Chondrocyte (in vitro differentiated cells): ENCODE measurements at regions not wholly inside any gene's neighbourhood (a gene's known extent, or its start where the extent isn't known, plus 50 kb on each side); places are given as distances from the start of the nearest gene placed in this dataset.
"Not testable (repeated sequence)": the region's sequence is repeated elsewhere in the genome, so short reads cannot be mapped to it uniquely, and the experiment has no call there.

Source experiments
- DNase-seq: peaks from one replicate; pipeline ENCODE4 v3.0.0; 2021; ENCODE audit warnings: mixed read lengths, low spot score
- H3K27ac Mint-ChIP-seq: one replicate; pipeline ENCODE4 v1.8.0; 2021; ENCODE audit warnings: mild to moderate bottlenecking, moderate library complexity, mixed read lengths; ENCODE audit not compliant: unreplicated experiment
- H3K27me3 Mint-ChIP-seq: 2 replicates; pipeline ENCODE4 v1.8.0; 2021; ENCODE audit warnings: low read depth, mixed read lengths
- H3K36me3 Mint-ChIP-seq: 2 replicates; pipeline ENCODE4 v1.8.0; 2021; ENCODE audit warnings: low read depth, mixed read lengths
- H3K4me1 Mint-ChIP-seq: 2 replicates; pipeline ENCODE4 v1.8.0; 2021; ENCODE audit warnings: low read depth, mild to moderate bottlenecking, mixed read lengths
- H3K4me3 Mint-ChIP-seq: one replicate; pipeline ENCODE4 v1.8.0; 2021; ENCODE audit warnings: mild to moderate bottlenecking, moderate library complexity, mixed read lengths; ENCODE audit not compliant: unreplicated experiment
- H3K9me3 Mint-ChIP-seq: 2 replicates; pipeline ENCODE4 v1.8.0; 2021; ENCODE audit warnings: low read depth, mixed read lengths
- TF ChIP-seq, protein P1 (sequence below): fragments of 200-600 bp; sonication (generic); IDR thresholded peaks from 2 replicates; pipeline ENCODE4 v1.5.0; 2021; ENCODE audit warnings: antibody characterized with exemption, mild to moderate bottlenecking, moderate library complexity

DNA sequence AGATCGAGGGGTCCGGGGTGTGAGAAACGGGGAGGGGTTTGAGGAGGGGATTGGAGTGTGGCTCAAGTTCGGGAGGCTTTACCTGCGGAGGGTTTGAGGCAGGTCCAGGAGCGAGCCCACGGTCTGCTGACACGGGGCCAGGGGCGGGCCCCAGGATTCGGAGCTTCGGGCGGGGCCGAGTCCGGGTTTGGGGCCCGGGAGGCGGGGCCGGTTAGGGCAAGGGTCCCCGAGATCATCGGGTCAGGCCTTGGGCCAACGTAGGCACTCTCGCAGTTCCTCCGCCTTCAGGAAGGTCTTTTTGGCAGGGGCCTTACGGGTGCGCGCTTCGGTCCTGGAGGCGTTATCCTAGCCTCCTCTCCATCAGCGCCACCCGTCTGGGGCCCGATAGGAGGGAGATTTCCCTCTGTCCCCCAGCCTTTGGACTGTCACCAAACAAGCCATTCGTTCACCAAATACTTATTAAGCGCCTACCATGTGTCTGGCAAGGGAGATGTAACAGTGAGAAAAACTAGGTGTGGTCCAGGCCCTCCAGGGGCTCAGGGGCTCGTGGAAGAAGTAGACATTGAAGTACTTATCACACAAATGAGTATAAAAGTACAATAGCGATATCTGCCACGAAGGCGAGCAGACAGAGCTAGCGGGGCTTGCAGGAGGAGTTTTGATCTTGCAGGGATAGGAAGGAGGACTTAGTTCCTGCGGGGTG, 190.1 kb downstream of the ADRA2C start:
- Mint-ChIP-seq H3K4me1 (peaks cover 18% of the 10 kb centered on the region), H3K4me3 (peak overlapping the region; percentile 85)
- not testable (repeated sequence) for H3K9me3 Mint-ChIP-seq, H3K27ac Mint-ChIP-seq, H3K27me3 Mint-ChIP-seq, DNase-seq, H3K36me3 Mint-ChIP-seq

DNA sequence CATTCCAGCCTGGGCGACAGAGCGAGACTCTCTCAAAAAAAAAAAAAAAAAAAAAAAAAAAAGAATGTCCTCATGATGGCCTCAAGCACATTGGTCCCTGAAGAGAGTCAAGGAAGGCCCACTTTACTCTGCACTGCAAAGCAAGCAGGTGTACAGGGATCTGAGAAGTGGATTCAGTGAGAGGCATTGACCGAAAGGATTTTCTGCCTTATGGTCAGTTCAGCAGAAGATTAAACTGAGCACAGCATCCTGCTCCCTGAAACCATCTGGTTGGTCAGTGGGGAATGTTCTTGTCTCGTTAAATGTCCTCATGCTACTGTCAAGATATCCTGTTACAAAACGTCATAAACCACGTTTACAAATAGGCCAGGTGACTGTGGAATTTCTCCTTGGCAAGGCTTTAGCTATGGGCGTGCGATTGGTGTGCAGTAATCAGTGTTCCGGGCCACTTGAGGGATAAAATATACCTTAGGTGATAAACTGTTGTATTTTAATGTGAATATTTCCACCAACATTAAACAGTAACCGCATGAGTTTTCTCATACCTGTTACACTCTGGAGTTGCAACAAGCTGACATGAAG, 195.0 kb downstream of the ADRA2C start:
- H3K9me3 Mint-ChIP-seq, H3K36me3 Mint-ChIP-seq, H3K27me3 Mint-ChIP-seq: not testable (repeated sequence)

DNA sequence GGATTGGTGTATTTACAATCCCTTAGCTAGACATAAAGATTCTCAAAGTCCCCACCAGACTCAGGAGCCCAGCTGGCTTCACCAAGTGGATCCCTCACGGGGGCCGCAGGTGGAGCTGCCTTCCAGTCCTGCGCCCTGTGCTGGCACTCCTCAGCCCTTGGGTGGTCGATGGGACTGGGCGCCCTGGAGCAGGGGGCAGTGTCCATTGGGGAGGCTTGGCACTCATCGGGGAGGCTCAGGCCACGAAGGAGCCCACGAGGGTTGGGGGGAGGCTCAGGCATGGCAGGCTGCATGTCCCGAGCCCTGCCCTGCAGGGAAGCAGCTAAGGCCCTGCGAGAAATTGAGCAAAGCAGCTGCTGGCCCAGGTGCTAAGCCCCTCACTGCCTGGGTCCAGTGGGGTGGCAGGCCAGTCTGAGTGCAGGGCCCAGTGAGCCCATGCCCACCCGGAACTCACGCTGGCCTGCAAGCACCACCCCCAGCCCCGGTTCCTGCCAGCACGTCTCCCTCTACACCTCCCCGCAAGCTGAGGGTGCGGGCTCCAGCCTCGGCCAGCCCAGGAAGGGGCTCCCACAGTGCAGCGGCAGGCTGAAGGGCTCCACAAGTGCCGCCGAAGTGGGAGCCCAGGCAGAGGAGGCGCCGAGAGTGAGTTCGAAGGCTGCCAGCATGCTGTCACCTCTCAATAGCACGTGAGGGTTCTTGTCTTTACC, 198.5 kb downstream of the ADRA2C start:
- DNase-seq, H3K27me3 Mint-ChIP-seq, H3K4me3 Mint-ChIP-seq, H3K36me3 Mint-ChIP-seq, H3K9me3 Mint-ChIP-seq, H3K4me1 Mint-ChIP-seq, H3K27ac Mint-ChIP-seq: not testable (repeated sequence)

More for the DNA sequence above, 195.0 kb downstream of the ADRA2C start:
- not testable (repeated sequence) for H3K4me3 Mint-ChIP-seq, H3K4me1 Mint-ChIP-seq, H3K27ac Mint-ChIP-seq, DNase-seq

DNA sequence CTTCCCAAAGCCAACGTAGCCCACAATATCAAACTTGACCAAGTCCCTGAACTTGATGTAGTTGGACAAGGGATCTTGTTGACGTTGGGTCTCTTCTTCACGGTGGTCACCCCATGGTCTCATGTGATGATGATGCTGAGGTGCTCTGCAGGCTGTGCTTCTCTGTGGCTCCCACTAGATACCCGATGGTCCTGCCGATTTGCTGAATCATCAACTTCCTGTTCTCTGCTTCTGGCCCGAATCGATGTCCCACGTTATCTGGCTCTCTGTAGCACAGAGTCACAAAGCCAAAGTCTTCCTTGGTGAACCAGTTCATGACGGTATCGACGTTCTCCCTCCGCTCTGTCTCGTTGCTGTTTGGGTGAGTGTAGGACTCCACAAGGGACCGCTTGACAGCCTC, 201.0 kb downstream of the ADRA2C start:
- not testable (repeated sequence) for H3K27ac Mint-ChIP-seq, H3K27me3 Mint-ChIP-seq, DNase-seq, H3K4me1 Mint-ChIP-seq, H3K9me3 Mint-ChIP-seq, H3K4me3 Mint-ChIP-seq, H3K36me3 Mint-ChIP-seq

DNA sequence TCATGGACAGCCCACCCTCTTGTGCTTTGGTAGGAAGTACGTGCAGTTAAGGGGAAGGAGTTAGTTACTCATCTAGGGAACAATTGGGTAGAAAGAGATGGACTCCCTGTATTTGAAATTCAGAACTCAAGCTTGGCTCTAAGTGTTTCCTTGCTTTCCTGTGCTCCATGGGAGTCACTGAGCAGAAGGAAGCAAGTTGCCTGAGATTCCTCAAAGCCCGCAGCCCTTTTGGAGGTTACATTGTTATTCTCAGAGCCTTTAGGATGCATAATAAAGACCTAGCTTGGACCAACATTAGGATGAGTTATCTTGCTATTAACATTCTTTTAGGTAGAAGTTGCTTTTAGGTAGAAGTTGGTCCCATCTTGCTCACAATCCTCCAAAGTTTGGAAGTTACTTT, 206.4 kb downstream of the ADRA2C start:
- peaks cover 35% of the 10 kb centered on the region for H3K27me3 Mint-ChIP-seq
- not testable (repeated sequence) for H3K4me3 Mint-ChIP-seq, H3K36me3 Mint-ChIP-seq, H3K4me1 Mint-ChIP-seq, H3K9me3 Mint-ChIP-seq, DNase-seq, H3K27ac Mint-ChIP-seq

DNA sequence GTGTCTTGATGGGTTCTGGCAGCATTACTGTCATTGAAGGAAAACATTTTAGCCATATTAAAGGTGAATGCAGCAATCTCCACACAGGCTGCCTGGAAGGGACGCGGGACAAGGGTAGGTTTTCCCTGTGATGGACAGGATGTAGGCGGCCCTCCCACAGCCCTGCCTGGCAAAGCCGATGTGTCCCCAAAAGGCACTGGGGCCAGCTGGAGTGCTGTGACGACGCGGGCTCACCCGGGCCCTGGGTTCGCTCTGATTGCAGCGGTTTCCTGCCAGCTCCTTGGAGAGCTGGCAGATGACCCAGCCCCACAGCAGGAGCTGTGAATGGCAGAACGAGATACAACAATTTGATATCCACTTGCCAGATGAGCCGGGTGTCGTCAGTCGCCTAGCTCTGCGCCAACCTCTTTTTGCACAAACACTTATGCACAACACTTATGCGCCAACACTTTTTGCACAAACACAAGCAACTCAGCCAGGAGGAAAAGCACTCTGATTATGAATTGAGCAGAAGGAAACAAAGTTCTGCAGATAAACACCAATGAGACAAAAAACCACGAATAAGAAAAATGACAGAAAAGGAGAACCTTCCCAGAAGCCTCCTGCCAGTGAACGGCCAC, 207.5 kb downstream of the ADRA2C start:
- not testable (repeated sequence) for H3K4me1 Mint-ChIP-seq, H3K36me3 Mint-ChIP-seq, H3K4me3 Mint-ChIP-seq, H3K9me3 Mint-ChIP-seq, H3K27ac Mint-ChIP-seq, DNase-seq
- H3K27me3 Mint-ChIP-seq, result peaks cover 40% of the 10 kb centered on the region

DNA sequence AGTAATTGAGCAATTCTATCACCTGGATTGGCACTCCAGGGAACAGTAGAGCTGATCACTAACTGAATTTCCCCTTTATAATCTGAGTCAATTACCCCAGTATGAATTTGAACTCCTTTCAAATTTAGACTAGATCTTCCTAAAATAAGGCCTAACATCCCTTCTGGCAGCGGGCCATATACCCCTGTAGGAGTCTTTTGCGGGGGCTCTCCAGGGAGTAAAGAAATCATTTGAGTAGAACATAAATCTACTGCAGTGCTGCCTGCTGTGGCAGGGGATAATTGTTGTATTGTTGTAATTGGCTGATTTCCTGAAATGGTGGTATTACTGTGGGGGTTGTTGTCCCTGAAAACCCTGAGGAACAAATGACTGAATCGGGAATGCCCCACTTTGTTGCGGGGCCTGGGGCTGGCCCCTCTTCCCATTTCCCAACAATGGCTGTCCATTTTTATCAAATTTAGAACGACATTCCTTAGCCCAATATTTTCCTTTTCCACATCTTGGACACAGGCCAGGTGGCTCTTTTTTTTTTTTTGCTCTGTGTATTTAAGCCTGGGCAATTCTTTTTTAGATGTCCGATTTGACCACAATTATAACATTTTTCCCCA, 217.4 kb downstream of the ADRA2C start:
- H3K4me3 Mint-ChIP-seq, H3K9me3 Mint-ChIP-seq, DNase-seq, H3K36me3 Mint-ChIP-seq: not testable (repeated sequence)
- H3K4me1 Mint-ChIP-seq, result peaks cover 17% of the 10 kb centered on the region
- H3K27me3 Mint-ChIP-seq, result peaks cover 20% of the 10 kb centered on the region
- peak overlapping the region; percentile 57 for H3K27ac Mint-ChIP-seq

DNA sequence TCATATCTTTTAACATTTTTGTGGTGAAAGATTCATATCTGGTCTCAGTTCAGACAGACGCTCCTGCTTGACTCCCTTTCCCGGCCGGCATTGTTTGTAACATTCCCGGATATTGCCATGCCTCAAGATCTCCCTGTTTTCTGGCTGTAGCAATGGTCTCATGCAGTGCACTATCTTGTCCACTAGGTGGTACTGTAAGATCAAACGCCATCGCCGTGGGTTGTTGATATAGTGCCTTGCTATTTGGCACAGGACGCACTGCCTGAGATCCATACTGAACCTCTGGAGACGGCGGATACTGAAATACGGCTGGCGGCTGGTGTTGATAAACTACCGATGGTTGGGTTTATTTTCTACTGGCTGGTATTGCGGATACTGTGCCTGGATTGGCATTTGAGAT, 218.6 kb downstream of the ADRA2C start:
- DNase-seq, H3K36me3 Mint-ChIP-seq, H3K9me3 Mint-ChIP-seq, H3K27ac Mint-ChIP-seq: not testable (repeated sequence)
- peaks cover 18% of the 10 kb centered on the region for H3K27me3 Mint-ChIP-seq
- H3K4me1 Mint-ChIP-seq, result peaks cover 17% of the 10 kb centered on the region
- TF ChIP-seq, protein P1, sequence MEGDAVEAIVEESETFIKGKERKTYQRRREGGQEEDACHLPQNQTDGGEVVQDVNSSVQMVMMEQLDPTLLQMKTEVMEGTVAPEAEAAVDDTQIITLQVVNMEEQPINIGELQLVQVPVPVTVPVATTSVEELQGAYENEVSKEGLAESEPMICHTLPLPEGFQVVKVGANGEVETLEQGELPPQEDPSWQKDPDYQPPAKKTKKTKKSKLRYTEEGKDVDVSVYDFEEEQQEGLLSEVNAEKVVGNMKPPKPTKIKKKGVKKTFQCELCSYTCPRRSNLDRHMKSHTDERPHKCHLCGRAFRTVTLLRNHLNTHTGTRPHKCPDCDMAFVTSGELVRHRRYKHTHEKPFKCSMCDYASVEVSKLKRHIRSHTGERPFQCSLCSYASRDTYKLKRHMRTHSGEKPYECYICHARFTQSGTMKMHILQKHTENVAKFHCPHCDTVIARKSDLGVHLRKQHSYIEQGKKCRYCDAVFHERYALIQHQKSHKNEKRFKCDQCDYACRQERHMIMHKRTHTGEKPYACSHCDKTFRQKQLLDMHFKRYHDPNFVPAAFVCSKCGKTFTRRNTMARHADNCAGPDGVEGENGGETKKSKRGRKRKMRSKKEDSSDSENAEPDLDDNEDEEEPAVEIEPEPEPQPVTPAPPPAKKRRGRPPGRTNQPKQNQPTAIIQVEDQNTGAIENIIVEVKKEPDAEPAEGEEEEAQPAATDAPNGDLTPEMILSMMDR, result peak; percentile 68
- H3K4me3 Mint-ChIP-seq, result peak overlapping the region; percentile 4

DNA sequence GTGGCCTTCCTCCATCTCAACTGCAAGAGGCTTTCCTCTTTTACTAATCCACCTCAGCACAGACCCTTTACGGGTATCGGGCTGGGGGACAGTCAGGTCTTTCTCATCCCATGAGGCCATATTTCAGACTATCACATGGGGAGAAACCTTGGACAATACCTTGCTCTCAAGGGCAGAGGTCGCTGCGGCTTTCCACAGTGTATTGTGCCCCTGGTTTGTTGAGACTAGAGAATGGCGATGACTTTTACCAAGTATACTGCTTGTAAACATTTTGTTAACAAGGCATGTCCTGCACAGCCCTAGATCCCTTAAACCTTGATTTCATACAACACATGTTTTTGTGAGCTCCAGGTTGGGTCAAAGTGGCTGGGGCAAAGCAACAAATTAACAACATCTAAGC, 220.2 kb downstream of the ADRA2C start:
- H3K36me3 Mint-ChIP-seq, DNase-seq, H3K9me3 Mint-ChIP-seq, H3K4me3 Mint-ChIP-seq, H3K27ac Mint-ChIP-seq: not testable (repeated sequence)
- Mint-ChIP-seq H3K4me1 (peaks cover 17% of the 10 kb centered on the region), H3K27me3 (peaks cover 24% of the 10 kb centered on the region)

DNA sequence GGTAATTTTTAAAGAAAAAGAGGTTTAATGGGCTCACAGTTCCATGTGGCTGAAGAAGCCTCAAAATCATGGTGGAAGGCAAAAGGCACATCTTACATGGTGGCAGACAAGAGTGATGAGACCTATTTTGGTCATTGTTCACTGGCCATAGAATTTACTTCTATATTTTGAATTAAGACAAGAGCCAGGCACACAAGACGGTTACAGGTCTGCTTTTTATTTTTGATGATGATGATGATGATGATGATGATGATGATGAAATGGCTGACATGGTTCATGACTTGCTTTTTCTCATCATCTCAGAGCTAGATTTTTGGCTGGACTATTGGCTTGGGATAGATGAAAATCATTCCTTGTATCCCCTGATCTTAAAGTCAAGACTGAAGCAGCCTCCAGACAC, 229.3 kb downstream of the OTOP1 start:
- H3K4me1 Mint-ChIP-seq, H3K9me3 Mint-ChIP-seq, H3K36me3 Mint-ChIP-seq, H3K4me3 Mint-ChIP-seq, DNase-seq, H3K27ac Mint-ChIP-seq: not testable (repeated sequence)
- H3K27me3 Mint-ChIP-seq, result peaks cover 21% of the 10 kb centered on the region

DNA sequence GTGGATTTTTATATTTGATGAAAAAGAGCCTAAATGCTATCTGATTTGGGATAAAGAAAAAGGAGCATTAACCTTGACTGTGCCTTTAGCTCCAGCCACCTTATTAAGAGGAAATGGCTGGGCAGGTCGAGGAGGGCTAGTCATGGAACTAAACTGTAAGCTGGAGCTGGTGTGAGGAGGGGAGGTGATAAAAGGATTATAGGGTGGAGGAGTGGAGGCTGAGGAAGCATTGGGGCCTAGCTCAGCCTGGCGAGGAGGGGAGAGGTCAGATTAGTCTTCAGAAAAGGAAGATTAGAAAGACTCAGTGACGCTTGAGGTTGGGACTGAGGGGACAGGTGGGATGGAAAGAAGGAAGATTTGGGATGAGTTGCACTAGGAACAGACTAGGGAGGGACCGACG, 222.7 kb downstream of the OTOP1 start:
- H3K9me3 Mint-ChIP-seq, H3K36me3 Mint-ChIP-seq, H3K27ac Mint-ChIP-seq, DNase-seq, H3K4me3 Mint-ChIP-seq: not testable (repeated sequence)
- H3K27me3 Mint-ChIP-seq, result peaks cover 19% of the 10 kb centered on the region
- peaks cover 13% of the 10 kb centered on the region for H3K4me1 Mint-ChIP-seq
